A673 (cell line): ENCODE measurements at regions not wholly inside any gene's neighbourhood (a gene's known extent, or its start where the extent isn't known, plus 50 kb on each side); places are given as distances from the start of the nearest gene placed in this dataset.

Experiments used
- BruUV-seq: library from RNA; stranded (reverse); fragments of 400-500 nt; replicated peaks from 2 replicates; lab custom pipeline; 2021; lab: Mats Ljungman, UMichigan
- CTCF ChIA-PET: fragments of 300-600 bp; sonication (Branson Sonifier 250); formaldehyde crosslinking; loops from one replicate; lab custom pipeline; 2022; ENCODE audit warnings: antibody characterized with exemption; lab: Charles Lee
- POLR2A ChIA-PET: fragments of 300-600 bp; sonication (Branson Sonifier 250); formaldehyde crosslinking; loops from one replicate; lab custom pipeline; 2022; ENCODE audit warnings: antibody characterized with exemption; ENCODE audit not compliant: low non-redundant PET; lab: Charles Lee
- DNase-seq: peaks from one replicate; pipeline ENCODE4 v3.0.0-alpha.2; 2015; ENCODE audit warnings: low spot score
- H3K27ac ChIP-seq: fragments of 200-600 bp; sonication (generic); 2 replicates; pipeline ENCODE4 v1.5.1; 2016; ENCODE audit warnings: mixed run types, low read depth, mild to moderate bottlenecking, mixed read lengths, antibody characterized with exemption, low read length; ENCODE audit not compliant: poor library complexity, severe bottlenecking
- H3K27me3 ChIP-seq: fragments of 200-600 bp; sonication (generic); replicated peaks from 2 replicates; pipeline ENCODE4 v1.6.1; 2017; ENCODE audit warnings: mixed run types, low read depth, mild to moderate bottlenecking, mixed read lengths, antibody characterized with exemption, low read length; ENCODE audit not compliant: insufficient read depth, poor library complexity
- H3K36me3 ChIP-seq: fragments of 200-600 bp; sonication (generic); 2 replicates; pipeline ENCODE4 v1.6.1; 2016; ENCODE audit warnings: mixed run types, mild to moderate bottlenecking, mixed read lengths, antibody characterized with exemption, low read length; ENCODE audit not compliant: insufficient read depth, poor library complexity, severe bottlenecking
- H3K4me1 ChIP-seq: fragments of 200-600 bp; sonication (generic); 2 replicates; pipeline ENCODE4 v1.6.1; 2017; ENCODE audit warnings: mixed run types, mild to moderate bottlenecking, mixed read lengths, antibody characterized with exemption, low read length; ENCODE audit not compliant: insufficient read depth, poor library complexity, severe bottlenecking
- H3K4me3 ChIP-seq: fragments of 200-600 bp; sonication (generic); 2 replicates; pipeline ENCODE4 v1.5.1; 2016; ENCODE audit warnings: low read depth, mixed run types, mild to moderate bottlenecking, mixed read lengths, low read length; ENCODE audit not compliant: poor library complexity, severe bottlenecking
- H3K9me3 ChIP-seq: fragments of 200-600 bp; sonication (generic); 2 replicates; pipeline ENCODE4 v1.6.1; 2016; ENCODE audit warnings: mixed run types, low read depth, mild to moderate bottlenecking, mixed read lengths, antibody characterized with exemption, low read length; ENCODE audit not compliant: poor library complexity, severe bottlenecking
- EZH2 ChIP-seq: fragments of 200-600 bp; sonication (generic); IDR thresholded peaks from 2 replicates; pipeline ENCODE4 v1.6.1; 2017; ENCODE audit warnings: borderline replicate concordance, low read depth, mild to moderate bottlenecking, mixed read lengths, antibody characterized with exemption, low read length; ENCODE audit not compliant: poor library complexity, severe bottlenecking
- intact Hi-C: fragments of 100-400 bp; cut with micrococcal nuclease; formaldehyde crosslinking; loops from one replicate; pipeline ENCODE4 v1.10.0; 2022; ENCODE audit not compliant: unreplicated experiment
- TF ChIP-seq, protein P1 (sequence below): fragments of 300-800, 200-600 bp; sonication (generic); conservative IDR thresholded peaks from 2 replicates; pipeline ENCODE4 v1.5.1; 2017; ENCODE audit warnings: low read depth, mild to moderate bottlenecking, antibody characterized with exemption, low read length, moderate library complexity, mixed read lengths

DNA sequence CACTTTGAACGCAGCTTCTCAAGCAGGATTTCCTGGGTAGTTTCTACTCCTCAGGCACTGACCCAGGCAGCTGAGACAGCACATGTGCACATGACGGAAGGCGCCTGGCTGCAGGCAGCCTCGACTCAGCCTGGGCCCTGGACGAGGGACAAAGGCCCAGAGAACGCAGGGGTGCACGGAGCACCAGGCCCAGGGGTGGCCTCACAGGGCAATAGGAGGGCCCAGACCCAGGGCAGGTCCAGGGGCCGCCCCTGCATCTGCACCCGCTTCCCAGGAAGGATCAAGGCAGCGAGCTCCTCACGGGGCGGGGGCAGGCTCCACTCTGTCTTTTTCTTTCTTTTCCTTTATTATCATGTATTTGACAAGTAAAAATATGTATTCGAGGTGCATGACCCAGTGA, 208.4 kb downstream of the BRD1 start:
- CTCF ChIA-PET: no interaction called here
- TF ChIP-seq, protein P1, sequence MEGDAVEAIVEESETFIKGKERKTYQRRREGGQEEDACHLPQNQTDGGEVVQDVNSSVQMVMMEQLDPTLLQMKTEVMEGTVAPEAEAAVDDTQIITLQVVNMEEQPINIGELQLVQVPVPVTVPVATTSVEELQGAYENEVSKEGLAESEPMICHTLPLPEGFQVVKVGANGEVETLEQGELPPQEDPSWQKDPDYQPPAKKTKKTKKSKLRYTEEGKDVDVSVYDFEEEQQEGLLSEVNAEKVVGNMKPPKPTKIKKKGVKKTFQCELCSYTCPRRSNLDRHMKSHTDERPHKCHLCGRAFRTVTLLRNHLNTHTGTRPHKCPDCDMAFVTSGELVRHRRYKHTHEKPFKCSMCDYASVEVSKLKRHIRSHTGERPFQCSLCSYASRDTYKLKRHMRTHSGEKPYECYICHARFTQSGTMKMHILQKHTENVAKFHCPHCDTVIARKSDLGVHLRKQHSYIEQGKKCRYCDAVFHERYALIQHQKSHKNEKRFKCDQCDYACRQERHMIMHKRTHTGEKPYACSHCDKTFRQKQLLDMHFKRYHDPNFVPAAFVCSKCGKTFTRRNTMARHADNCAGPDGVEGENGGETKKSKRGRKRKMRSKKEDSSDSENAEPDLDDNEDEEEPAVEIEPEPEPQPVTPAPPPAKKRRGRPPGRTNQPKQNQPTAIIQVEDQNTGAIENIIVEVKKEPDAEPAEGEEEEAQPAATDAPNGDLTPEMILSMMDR: no peak
- TF ChIP-seq EZH2: no peak
- Histone ChIP-seq H3K27me3 (peaks cover 14% of the 10 kb centered on the region), H3K36me3 (no peaks in the 10 kb centered on the region), H3K9me3 (no peaks in the 10 kb centered on the region), H3K4me1 (no peaks in the 10 kb centered on the region), H3K4me3 (no peak overlapping the region), H3K27ac (no peak overlapping the region)
- no TSS peak for BruUV-seq
- intact Hi-C loops: no loop called here
- POLR2A ChIA-PET: no interaction called here
- no peak for DNase-seq

DNA sequence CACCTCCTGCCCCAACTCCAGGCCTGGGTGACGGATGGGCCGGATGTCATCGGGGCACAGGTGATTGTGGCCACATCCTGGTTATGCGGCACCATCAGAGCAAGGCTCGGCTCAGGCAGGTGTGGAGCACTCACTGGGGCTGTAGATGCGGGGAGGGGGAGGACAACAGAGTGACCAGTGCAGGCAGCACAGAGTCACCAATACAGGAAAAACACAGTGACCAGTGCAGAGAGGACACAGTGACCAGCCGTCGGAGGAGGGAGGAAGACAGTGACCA, 209.1 kb downstream of the BRD1 start:
- peaks cover 16% of the 10 kb centered on the region for H3K27me3 ChIP-seq
- intact Hi-C loops: no loop called here
- no peaks in the 10 kb centered on the region for H3K9me3 ChIP-seq
- no peak for TF ChIP-seq EZH2
- TF ChIP-seq, protein P1: no peak
- H3K27ac ChIP-seq: no peak overlapping the region
- H3K4me1 ChIP-seq: no peaks in the 10 kb centered on the region
- BruUV-seq: no TSS peak
- POLR2A ChIA-PET: no interaction called here
- CTCF ChIA-PET: no interaction called here
- H3K4me3 ChIP-seq: no peak overlapping the region
- no peak for DNase-seq
- no peaks in the 10 kb centered on the region for H3K36me3 ChIP-seq

DNA sequence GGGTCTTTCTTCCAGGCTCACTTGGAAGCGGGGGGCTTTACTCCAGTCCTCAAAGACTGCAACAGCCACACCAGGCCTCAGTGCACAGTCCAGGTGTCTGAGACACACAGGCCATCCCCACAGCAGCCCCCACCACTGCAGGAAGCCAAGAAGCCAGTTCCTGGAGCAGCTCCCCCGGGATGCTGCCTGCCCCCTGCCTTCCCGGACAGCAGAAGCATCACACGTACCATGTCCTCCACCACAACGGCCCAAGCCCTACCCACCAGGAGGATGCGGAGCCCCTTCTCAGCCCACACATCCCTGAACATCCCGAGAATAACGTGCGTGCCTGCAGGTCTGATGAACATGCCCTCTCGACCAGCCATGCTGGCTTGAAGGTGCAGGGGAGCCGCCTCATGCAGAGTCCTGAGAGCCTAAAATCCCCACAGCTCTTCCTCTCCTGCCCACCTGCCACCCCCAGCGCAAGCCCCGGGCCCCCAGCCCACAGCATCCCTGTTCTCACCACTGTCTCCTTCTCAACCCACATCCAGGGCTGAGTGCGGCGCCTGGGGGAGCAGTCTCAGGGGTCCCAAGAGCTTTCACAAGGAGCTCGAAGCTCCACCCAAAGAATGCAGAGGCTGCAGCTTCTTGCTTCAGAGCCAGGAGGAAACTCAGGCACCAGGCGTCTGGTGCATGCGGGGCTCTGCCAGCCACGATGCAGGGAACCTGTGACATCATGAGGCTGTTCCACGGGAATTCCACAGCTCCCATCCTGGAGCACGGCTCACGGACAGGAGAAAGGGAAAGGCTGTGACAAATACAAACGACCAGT, 209.6 kb downstream of the BRD1 start:
- H3K27me3 ChIP-seq: peaks cover 22% of the 10 kb centered on the region
- intact Hi-C loops: no loop called here
- no peak overlapping the region for H3K27ac ChIP-seq
- BruUV-seq: no TSS peak
- no peaks in the 10 kb centered on the region for H3K9me3 ChIP-seq
- H3K4me3 ChIP-seq: no peak overlapping the region
- POLR2A ChIA-PET: no interaction called here
- TF ChIP-seq, protein P1: no peak
- TF ChIP-seq EZH2: no peak
- H3K4me1 ChIP-seq: no peaks in the 10 kb centered on the region
- CTCF ChIA-PET: no interaction called here
- no peaks in the 10 kb centered on the region for H3K36me3 ChIP-seq
- DNase-seq: no peak
